ENCODE measurements at regions not wholly inside any gene's neighbourhood (a gene's known extent, or its start where the extent isn't known, plus 50 kb on each side); places are given as distances from the start of the nearest gene placed in this dataset.
"Not testable (repeated sequence)": the region's sequence is repeated elsewhere in the genome, so short reads cannot be mapped to it uniquely, and the experiment has no call there.

DNA sequence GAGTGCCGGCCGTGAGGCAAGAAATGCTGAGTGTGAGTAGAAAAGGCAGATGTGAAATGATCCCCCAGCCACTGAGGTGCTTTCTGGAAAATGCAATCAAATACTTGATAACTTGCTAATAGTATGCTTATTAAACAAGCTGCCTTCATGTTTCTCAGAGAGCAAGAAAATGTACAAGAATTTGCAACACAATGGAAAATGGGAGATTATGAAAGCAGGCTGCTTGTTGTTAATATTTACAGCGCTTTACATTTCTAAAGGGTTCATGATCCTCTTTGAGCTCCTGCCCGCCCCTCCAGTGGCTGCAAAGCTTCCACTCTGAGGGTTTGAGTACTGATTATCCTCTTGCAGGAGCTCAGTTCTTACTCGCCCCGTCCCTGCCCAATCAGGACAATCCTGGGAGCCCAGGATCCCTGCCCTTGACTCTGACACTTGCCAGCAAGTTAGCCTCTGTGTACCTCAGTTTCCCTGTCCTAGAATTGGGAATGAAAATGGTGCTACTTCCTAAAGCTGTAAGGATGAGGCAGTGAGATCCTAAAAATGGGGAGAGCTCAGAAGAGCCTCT lies 645.1 kb downstream of the TBC1D22A start:
- DNase-seq: no peak

DNA sequence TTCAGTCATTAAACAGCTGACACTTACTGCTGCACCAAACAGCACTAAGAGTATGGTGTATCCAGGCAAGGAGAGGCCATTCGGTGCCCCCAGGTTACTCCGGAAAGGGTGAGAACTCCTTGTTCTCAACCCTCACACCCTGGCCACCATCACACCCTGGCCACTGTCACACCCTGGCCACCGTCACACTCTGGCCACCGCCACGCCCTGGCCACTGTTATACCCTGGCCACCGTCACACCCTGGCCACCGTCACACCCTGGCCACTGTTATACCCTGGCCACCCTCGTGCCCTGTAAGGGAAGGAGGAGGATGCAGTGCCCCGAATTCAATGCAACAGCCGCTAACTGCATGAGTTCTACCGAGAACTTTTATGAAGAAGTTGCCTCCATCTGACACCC lies 644.4 kb downstream of the TBC1D22A start:
- DNase-seq: no peak

DNA sequence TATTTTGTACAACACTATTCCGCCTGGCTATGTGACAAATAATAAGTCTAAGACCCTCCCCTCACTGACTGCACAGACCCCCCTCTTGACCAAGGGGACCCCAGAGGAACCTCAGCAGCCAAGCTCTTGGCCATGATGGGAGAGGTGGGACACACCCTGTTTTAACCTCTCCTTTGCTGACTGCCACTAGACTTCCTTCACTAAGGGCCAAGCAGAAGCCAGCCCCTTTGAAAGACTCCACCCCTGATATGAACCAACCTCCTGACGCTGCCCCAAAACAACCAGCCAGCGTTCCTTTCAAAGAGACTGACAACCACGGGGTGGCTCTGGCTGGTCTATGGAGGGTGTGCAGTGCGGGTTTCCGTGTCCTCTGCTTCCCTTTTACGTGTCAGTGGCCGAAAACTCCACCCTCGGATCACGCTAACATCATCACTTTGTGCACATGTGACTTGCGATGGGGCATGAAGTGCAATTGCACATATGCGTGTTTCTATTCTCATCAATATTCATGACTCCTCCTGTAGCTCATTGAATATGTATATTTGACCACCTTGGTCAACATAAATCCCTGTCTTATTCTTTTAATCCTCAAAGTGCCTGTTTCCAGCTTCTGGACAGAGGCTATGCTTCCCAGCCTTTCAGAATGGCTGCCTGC lies 643.9 kb downstream of the TBC1D22A start:
- no peak for DNase-seq

DNA sequence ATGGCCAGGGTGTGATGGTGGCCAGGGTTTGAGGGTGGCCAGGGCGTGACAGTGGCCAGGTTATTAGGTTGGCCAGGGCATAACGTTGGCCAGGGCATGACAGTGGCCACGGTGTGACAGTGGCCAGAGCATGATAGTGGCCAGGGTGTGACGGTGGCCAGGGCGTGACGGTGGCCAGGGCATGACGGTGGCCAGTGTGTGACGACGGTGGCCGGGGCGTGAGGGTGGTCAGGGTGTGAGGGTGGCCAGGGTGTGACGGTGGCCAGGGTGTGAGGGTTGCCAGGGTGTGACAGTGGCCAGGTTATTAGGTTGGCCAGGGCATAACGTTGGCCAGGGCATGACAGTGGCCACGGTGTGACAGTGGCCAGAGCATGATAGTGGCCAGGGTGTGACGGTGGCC lies 642.8 kb downstream of the TBC1D22A start:
- DNase-seq: not testable (repeated sequence)

DNA sequence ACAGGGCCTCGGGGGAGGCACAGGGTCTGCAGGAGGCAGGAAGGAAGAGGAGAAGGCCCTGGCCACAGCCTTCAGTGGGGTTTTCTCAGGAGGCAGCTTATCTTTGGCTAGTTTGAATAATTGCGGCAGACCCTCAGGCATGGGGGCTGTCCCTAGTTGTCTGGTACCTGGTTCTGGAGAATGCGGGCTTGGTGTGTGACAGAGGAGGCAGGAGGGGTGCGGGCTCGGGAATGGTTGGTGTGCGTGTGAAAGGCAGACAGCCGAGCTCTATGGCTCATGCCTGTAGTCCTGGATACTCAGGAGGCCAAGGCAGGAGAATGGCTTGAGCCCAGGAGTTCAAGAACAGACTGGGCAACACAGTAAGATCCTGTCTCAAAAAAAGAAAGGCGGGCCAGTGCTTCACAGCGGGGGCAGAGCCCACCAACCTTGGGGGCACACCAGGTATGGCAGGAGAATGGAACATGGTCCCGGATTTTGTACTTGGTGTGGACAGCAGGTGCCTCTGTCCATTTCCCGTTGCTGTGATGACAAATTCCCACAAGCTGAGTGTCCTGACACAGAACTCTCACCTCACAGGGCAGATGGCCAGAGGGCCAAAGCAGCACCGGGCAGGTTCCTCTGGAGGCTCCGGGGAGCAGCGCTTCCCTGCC lies 640.6 kb downstream of the TBC1D22A start:
- no peak for DNase-seq

DNA sequence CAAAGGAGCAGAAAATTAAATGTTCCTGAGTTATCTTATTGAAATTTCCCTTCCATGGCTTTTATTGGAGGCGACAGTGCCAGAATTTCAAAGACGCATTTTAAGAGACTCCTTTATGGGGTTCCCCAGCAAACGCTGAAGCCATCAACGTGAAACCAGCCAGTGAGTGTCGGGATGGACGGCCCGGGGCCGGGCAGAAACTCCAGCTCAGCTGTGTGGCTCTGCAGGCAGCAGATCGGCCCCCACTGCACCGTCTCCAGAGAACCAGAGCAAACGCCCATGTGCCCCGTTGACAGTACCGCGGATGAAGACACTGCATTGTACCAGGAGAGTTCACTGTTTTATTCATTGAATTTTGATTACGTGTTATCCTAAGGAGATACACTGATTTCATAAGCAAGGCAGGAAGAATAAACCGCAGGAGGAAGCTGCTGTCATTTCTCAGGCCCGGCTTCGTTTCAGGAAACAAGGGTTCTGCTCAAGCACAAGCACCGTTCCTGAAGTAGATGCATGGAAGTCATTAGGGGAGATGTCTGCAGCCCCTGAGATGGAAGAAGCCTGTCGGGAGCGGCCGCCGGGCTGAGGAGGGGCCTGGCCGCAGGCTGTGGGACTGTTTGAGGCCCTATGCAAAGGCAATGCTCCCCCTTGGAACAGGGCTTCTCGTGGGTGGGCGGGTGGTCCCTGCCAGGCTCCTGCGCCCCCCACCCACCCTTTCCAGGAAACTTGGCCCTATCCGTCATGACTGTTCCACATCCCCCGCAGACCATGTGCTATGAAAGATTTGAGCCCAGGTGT lies 639.7 kb downstream of the TBC1D22A start:
- DNase-seq: no peak

DNA sequence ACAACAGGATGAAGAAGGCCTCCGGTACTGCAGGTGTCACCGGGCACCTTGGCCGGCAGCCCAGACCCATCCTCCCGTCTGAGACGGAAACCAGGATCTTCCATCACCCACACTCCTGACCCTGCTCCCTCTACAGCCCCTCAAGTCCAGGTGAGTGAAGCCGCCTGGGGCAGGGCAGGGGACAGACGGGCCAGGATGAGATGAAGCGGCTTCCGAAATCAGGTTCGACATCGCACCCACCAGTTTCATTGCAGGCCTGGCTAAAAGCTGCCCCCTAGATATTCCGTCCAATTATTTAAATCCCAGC lies 639.1 kb downstream of the TBC1D22A start:
- DNase-seq: no peak

DNA sequence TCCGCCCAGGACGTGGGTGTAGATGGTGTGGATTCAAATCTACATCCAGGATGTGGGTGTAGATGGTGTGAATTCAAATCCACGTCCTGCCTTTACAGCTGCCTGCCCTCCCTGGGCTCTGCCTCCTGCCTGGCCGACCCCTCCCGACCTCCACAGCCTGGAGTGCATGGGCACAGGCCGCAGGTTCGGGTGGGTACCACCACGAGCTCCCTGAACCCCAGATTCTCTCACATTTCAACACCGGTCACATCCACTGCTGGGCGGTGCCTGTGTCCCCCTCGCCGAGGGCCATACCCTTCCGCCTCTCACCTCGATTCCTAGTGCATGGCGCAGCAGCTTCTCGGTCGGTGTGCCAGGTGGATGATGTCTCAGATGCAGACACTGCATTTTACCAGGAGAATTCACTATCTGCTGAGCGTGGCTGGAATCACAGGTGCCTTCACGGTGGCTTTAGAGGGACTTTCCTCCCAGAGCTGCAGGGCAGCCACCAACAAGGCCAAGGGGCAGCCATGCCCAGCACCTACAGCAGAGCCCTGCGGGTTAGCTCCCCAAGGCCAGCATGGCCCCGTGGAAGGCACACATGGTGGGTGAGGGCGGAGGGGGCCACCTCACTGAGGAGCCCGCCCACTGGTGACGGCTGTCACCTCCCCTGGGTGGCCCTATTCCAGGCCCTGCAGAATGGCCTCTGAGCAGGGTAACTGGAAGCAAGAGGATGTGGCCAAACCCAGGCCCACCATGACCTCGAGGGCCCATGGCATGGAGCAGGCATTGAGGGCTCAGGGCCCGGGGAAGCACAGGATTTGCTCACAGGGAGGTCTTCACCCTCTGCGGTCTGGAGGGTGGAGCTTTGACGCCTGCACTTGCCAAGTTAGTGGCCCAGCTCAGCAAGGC lies 638.5 kb downstream of the TBC1D22A start:
- no peak for DNase-seq

DNA sequence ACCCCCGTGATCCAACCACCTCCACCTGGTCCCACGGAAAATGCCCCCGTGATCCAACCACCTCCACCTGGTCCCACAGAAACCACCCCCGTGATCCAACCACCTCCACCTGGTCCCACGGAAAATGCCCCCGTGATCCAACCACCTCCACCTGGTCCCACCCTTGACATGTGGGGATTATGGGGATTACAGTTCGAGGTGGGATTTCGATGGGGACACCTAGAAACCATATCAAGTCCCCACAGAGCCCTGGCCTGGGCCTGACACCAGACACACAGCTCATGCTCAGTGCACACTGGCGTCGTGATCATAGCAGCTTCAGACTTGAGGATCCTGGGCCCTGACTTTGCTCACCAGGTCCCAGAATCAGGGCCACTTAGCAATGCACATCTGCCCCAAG lies 637.7 kb downstream of the TBC1D22A start:
- DNase-seq: not testable (repeated sequence)

DNA sequence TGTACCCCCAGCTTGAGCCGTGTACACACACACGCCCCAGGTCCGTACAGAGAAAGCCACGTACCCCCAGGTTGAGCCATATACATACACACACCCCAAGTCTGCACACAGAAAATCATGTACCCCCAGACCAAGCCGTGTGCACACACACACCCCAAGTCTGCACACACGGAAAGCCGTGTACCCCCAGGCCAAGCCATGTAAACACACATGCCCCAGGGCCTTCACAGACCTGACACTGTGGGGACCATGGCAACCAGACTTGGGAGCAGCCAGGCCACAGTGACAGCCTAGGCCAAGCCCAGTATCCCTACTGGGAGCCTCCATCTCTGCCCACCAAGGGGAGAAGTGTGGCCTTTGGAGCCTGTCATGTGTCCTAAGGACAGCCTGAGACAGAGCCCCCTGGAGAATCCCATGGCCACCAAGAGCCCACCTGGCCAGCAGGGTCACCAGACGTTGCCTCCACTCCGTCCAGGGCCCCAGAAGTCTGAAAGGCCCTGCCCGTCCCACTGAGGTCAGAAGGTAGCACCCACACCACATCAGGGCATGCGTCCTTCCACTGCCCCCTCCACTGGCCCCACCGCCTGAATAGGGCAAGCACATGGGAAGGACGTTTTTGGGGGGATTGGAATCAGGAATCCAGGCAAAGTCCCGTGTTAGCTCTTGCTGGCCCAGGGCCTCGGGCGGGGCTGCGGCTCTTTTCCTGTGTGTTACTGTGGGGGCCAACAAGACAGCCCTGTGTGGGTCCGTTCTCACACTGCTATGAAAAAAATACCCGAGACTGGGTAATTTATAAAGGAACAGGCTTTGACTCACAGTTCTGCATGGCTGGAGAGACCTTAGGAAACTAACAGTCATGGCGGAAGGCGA lies 636.7 kb downstream of the TBC1D22A start:
- no peak for DNase-seq

DNA sequence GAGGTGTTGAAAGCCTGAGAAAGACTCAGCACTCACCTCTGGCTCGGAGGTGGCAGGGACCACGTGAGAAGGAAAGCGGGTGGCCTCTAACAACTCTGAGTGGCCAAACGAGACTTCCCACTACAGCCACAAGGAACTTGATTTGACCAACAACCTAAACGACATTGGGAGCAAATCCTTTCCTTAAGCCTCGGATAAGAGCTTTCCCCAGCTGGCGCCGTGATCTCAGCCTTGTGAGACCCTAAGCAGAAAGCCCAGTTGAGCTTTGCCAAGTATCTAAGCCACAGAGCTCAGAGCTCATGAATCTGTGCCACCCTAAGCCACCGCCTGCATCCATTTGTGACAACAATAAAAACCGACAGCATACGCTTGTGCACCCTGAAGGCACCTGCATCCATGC lies 636.0 kb downstream of the TBC1D22A start:
- no peak for DNase-seq

DNA sequence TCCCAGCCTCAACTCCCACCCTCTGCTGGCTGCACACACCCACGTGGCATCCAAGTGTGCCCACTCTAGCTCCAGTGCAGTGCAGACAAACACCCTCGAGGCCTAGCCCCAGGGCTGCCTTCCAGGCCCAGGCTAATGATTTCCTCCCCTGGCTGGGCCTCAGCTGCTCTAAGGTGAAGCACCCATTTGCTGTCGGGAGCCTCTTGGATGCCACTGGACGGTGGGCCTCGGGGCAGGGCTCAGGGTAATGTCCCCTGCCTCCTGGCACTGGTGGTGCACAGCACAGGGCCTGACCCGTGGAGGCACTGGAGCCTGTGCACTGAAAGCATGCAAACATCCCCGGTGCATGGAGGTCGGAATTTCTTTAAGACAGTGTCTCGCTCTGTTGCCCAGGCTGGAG lies 635.2 kb downstream of the TBC1D22A start:
- no peak for DNase-seq

DNA sequence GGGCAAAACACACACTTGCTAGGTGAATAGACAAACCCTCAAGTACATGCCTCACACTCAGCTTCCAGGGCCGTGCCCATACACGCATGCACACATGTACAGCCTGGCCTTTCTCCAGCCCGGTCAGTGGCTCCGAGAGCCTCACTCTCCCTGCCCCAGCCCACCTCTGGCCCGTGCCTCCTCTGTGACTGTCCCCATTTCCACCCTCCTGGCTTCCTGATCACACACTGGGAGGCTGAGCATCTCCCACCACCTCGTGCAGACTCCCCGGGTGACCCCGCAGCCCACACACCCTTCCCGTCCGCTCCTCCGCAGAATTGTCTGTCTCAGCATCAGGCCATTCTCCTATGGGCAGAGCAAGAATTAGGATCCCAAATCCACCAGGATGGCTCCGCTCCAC lies 634.1 kb downstream of the TBC1D22A start:
- DNase-seq: no peak

DNA sequence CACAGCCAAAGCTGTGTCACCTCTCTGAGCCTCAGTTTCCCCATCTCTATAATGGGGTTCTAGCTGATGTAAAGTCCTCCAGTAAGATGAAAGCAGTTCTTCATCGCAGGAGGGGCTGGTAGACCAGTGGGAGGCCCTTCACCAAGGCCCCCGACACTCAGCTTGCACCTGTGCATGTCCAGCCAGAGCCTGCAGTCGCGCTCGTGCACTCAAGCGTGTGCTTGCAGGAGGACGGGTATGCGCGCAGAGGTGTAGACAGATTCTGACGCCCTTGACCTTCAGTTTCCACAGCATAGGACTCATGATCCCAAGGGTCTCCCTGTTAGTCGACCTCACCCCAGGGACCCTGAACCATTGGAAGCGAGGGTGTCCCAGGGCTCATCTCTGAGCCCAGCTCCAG lies 633.7 kb downstream of the TBC1D22A start:
- DNase-seq: no peak

DNA sequence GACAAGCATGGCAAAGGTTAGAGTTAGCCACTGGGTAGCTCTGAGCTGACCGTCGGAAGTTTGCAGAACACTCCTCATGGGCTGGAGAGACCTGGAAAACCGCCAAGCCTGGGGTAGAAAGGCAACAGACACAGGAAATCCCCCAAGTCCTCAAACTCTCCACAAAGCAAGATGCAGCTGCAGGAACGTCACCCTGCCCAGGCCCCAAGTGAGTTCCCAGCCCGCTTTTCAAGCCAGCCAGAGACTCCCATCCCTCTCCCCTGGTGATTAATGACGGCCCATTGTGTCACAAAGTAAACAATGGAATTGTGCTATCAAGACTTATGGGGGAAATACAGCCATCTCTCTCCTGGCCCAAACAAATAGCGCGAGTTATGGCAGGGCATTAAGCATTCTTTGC lies 633.0 kb downstream of the TBC1D22A start:
- DNase-seq: no peak

DNA sequence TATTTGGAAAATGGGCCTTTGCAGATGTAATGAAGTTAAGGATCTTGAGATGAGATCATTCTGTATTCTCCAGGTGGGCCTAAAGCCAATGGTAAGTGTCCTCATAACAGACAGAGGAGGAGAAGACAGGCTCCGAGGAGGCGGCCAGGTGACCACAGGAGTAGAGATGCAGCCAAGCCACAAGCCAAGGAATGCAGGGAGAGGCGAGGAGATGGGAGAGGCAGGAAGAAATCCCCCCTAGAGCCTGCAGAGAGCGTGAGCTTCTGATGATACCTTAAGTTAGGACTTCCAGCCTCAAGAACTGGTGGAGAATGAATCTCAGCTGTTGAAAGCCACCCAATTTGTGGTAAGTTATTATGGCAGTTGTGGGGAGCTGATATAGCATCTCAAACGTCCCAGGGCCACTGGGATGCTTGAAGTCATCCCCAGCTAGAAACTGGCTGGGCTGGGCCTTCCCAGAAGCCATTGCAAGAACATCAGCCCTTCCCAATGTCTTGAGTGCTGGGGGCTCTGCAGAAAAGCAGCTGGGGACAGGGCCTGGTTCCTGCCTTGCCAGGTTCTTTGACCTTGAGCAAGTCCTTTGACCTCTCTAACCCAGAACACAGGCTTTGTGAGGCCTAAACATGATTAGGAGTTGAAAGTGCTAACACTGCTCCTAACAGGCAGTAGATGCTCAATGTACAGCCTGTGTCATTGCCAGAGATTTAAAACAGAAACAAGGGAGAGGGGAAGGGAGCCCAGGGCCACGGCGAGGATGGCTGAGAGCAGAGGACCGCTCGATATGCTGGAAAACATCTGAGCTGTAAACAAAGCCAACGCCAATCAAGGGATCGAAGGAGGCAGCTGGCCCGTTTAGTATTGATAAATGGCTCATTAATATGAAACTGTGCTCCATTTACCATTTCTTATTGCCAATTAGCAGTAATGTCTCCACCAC lies 632.3 kb downstream of the TBC1D22A start:
- DNase-seq: no peak

DNA sequence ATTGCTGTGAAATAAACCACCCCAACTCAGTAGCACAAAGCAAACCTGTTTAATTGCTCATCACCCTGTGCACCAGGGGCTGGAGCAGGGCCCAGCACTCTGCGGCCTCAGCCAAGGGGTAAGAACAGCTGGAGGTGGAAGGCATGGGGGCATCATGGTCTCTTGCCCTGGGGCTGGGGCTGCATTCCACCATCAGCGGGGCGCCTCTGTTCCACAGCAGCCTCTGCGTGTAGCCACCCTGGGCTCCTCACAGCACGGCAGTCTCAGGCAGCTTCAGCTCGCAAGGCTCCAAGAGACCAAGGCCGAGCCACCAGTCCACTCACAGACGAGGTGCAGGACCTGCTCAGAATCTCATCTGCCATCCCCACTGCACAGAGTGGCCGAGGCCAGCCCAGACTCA lies 630.7 kb downstream of the TBC1D22A start:
- no peak for DNase-seq

DNA sequence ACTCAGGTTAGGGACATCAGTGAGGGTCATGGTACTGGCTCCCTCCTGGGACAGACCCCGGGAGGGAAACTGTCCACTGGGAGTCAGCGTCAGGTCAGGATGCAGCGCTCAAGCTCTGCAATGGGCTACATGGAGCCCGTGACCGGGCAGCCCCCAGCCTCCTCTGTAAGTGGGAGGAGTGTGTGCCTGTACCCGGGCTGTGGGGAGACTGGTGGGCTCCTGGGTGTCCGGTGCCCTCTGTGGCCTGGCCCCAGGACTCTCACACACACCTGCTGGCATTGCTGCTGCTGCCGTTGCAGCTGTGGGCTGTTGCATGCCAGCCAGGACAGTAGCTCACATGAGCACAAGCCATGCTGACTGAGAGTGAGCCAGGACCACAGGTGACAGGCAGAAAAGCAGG lies 630.3 kb downstream of the TBC1D22A start:
- no peak for DNase-seq

DNA sequence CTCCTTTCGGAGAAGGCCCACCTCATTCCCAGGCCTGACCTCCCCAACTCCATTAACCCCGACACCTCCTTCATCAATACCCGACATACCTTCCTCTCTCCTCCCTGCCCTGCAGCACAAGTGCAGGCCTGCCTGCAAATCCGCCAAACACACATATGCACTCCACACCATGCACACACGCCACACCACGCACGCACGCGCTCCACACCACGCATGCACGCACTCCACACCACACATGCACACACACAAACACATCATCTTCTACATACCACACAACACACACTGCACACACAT lies 629.6 kb downstream of the TBC1D22A start:
- no peak for DNase-seq

DNA sequence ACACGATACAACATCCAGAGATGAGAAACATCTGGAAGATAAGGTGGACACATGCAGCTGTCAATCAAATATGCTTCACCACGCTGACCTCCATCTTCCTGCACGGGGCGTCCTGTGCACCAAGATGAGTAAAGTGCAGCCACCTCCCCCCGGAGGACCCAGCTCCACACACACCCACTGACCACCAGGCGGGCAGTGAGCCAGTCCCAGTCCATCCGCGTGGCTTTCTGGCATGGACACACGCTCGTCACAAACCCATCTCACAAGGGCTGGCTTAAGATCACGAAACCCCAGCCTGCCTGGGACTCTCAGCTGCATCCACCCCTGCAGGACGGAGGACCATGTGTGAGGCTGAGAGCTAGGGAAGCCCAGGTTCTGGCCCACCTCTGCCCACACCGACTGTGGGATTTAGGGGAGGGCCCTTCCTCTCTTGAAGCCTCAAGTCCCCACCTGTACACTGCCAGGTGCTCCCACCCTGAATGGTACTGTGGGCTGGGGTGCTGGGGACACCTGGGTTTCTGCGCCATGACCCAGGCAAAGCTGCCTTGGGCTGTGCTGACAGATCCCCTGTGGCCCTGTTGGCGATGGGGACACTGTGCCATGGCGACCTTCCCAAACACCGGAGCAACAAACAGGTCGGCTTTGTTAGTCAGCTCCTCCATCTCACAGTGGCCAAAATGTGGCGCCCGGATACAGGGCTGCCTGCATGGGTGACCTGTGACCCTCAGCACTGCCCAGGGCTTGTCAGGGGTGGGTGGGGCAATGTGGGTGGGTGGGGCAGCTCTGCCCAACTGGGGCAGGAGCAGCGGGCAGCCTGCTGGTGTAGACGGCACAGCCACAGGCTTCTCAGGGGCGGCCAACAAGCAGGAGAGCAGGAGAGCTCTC lies 629.0 kb downstream of the TBC1D22A start:
- DNase-seq: no peak
